KOPT-K1 (cell line): ENCODE measurements at regions not wholly inside any gene's neighbourhood (a gene's known extent, or its start where the extent isn't known, plus 50 kb on each side); places are given as distances from the start of the nearest gene placed in this dataset.
"Not testable (repeated sequence)": the region's sequence is repeated elsewhere in the genome, so short reads cannot be mapped to it uniquely, and the experiment has no call there.

ENCODE experiments used
- H3K27ac ChIP-seq: fragments of 200-600 bp; sonication (generic); 2 replicates; pipeline ENCODE4 v1.5.1; 2016; ENCODE audit warnings: antibody characterized with exemption, mild to moderate bottlenecking, low read depth, low read length; ENCODE audit not compliant: poor library complexity, severe bottlenecking
- H3K36me3 ChIP-seq: fragments of 200-600 bp; sonication (generic); 2 replicates; pipeline ENCODE4 v1.5.1; 2017; ENCODE audit warnings: antibody characterized with exemption, mild to moderate bottlenecking, low read length, moderate library complexity; ENCODE audit not compliant: insufficient read depth
- H3K9me3 ChIP-seq: fragments of 200-600 bp; sonication (generic); 2 replicates; pipeline ENCODE4 v1.5.1; 2017; ENCODE audit warnings: antibody characterized with exemption, low read length, mild to moderate bottlenecking; ENCODE audit not compliant: insufficient read depth, poor library complexity, severe bottlenecking

GRCh38 chr19:28685077-28685476 lies 527.9 kb downstream of the UQCRFS1 start:
- H3K36me3 ChIP-seq, H3K27ac ChIP-seq, H3K9me3 ChIP-seq: not testable (repeated sequence)

GRCh38 chr19:28680111-28680510 lies 532.8 kb downstream of the UQCRFS1 start:
- Histone ChIP-seq H3K27ac (no peak overlapping the region), H3K36me3 (no peaks in the 10 kb centered on the region), H3K9me3 (no peaks in the 10 kb centered on the region)

GRCh38 chr19:28670836-28671235 lies 542.1 kb downstream of the UQCRFS1 start:
- Histone ChIP-seq H3K36me3 (no peaks in the 10 kb centered on the region), H3K27ac (no peak overlapping the region), H3K9me3 (peaks cover 15% of the 10 kb centered on the region)

- no peaks in the 10 kb centered on the region for H3K36me3 ChIP-seq
- H3K27ac ChIP-seq: no peak overlapping the region
- peaks cover 15% of the 10 kb centered on the region for H3K9me3 ChIP-seq
These were observed 543.1 kb downstream of the UQCRFS1 start for GRCh38 chr19:28669804-28670203.

- Histone ChIP-seq H3K27ac (no peak overlapping the region), H3K9me3 (peaks cover 15% of the 10 kb centered on the region), H3K36me3 (no peaks in the 10 kb centered on the region)
These were observed 545.5 kb downstream of the UQCRFS1 start for GRCh38 chr19:28667348-28667977.

- Histone ChIP-seq H3K36me3 (no peaks in the 10 kb centered on the region), H3K9me3 (peaks cover 15% of the 10 kb centered on the region), H3K27ac (no peak overlapping the region)
These were observed 547.2 kb downstream of the UQCRFS1 start for GRCh38 chr19:28665748-28666147.

- H3K36me3 ChIP-seq: no peaks in the 10 kb centered on the region
- H3K9me3 ChIP-seq: peaks cover 20% of the 10 kb centered on the region
- H3K27ac ChIP-seq: no peak overlapping the region
These were observed 556.3 kb downstream of the UQCRFS1 start for GRCh38 chr19:28656644-28657043.

GRCh38 chr19:28655054-28655453 lies 557.9 kb downstream of the UQCRFS1 start:
- Histone ChIP-seq H3K9me3 (peaks cover 20% of the 10 kb centered on the region), H3K36me3 (no peaks in the 10 kb centered on the region), H3K27ac (no peak overlapping the region)

GRCh38 chr19:28652765-28653164 lies 560.2 kb downstream of the UQCRFS1 start:
- H3K36me3 ChIP-seq: no peaks in the 10 kb centered on the region
- H3K27ac ChIP-seq: no peak overlapping the region
- H3K9me3 ChIP-seq: peaks cover 7% of the 10 kb centered on the region

- Histone ChIP-seq H3K36me3 (no peaks in the 10 kb centered on the region), H3K27ac (no peak overlapping the region), H3K9me3 (no peaks in the 10 kb centered on the region)
These were observed 566.3 kb downstream of the UQCRFS1 start for GRCh38 chr19:28646629-28647028.

- no peaks in the 10 kb centered on the region for H3K36me3 ChIP-seq
- H3K9me3 ChIP-seq: no peaks in the 10 kb centered on the region
- no peak overlapping the region for H3K27ac ChIP-seq
These were observed 568.7 kb downstream of the UQCRFS1 start for GRCh38 chr19:28644169-28644775.

GRCh38 chr19:28642787-28643683 lies 569.9 kb downstream of the UQCRFS1 start:
- Histone ChIP-seq H3K27ac (no peak overlapping the region), H3K9me3 (no peaks in the 10 kb centered on the region), H3K36me3 (no peaks in the 10 kb centered on the region)

- Histone ChIP-seq H3K36me3 (no peaks in the 10 kb centered on the region), H3K9me3 (no peaks in the 10 kb centered on the region), H3K27ac (no peak overlapping the region)
These were observed 571.6 kb downstream of the UQCRFS1 start for GRCh38 chr19:28641395-28641794.

GRCh38 chr19:28640506-28640905 lies 572.4 kb downstream of the UQCRFS1 start:
- no peaks in the 10 kb centered on the region for H3K36me3 ChIP-seq
- H3K9me3 ChIP-seq: no peaks in the 10 kb centered on the region
- H3K27ac ChIP-seq: no peak overlapping the region

- Histone ChIP-seq H3K9me3 (no peaks in the 10 kb centered on the region), H3K36me3 (no peaks in the 10 kb centered on the region)
These were observed 574.5 kb downstream of the UQCRFS1 start for GRCh38 chr19:28638445-28638844.

More at GRCh38 chr19:28638445-28638844, 574.5 kb downstream of the UQCRFS1 start:
- H3K27ac ChIP-seq: no peak overlapping the region
